ENCODE measurements at regions not wholly inside any gene's neighbourhood (a gene's known extent, or its start where the extent isn't known, plus 50 kb on each side); places are given as distances from the start of the nearest gene placed in this dataset.
A peak's percentile ranks its signal among the peaks of the same experiment; 100 is the strongest.

DNA sequence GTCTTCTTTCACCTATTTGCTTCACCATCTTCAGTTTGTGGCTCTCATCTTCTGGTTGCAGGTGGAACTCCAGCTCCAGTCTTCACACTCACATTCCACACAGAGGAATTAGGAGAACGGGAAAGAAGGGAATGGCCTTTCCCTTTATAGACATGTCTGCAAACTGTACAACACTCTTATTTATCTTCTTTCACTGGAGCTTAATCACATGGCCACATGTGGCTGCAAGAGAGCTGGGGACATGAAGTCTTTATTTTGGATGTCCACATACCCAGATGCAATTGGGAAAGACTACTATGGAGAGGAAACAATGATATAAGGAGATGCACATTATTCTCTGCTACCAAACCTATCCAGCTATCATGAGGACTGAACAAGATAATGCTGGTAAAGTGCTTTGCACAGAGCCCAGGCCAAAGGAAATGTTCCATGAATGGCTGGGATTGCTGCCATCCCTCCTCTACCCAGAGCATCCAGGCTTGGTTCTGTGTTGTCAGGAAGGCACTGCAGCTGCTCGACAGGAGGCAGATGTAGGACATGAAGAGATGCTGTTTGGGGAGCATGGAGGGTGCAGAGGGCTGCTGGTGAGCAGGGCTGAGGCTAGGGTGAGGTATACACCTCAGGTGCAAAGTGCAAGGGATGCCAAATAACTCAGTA lies 183.8 kb upstream of the TBX20 start:
- DNase-seq = no peak

DNA sequence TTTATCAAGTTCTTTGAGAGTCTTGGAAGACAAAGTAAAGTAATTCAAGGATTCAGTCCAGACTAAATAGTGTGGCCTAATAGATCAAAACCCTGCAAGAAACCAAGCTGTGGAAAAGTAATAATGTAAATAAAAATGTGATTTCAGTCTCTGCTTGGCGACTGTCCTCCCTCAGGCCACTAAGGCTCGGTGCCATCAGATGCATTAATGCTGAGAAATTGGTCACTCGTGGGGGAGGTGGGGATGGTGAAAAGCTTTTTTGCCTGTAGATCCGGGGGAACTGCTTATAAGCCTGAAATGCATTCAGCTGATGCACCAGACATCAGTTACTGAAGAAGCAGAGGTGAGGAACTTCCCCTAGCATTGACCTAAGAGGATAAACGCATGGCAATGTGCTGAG lies 182.6 kb upstream of the TBX20 start:
- no peak for DNase-seq

GRCh38 chr7:35430547-35431153 lies 176.8 kb upstream of the TBX20 start:
- no peak for DNase-seq

DNA sequence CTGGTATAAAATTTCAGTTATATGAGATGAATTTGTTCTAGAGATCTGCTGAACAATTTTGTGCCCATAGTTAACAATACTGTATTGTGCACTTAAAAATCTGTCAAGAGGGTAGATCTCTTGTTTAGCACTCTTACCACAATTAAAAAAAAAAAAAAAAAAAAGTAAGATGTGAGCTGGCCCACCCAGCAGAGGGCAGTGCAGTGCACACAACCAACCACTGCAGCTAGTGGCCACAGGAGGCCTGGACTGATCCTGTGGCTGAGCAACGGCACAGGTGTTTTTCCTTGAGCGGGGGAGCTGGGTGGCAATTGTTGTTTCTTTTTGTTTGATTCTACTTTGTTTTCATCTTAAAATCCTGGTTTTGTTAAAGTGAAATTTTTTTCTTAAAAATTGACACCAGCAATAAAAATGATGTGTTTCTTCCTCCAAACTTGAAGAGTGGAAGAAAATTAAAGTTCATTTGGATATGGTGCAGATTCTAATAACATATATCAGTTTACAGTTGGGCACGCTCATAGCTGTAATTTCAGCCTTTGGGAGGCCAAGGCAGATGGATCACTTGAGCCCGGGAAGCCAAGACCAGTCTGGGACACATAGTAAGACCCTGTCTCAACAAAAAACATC lies 171.1 kb upstream of the TBX20 start:
- DNase-seq = peak; percentile 30

GRCh38 chr7:35424440-35424839 lies 170.5 kb upstream of the TBX20 start:
- DNase-seq = no peak

- no peak for DNase-seq
Observed at GRCh38 chr7:35422715-35423114, 168.8 kb upstream of the TBX20 start.

DNA sequence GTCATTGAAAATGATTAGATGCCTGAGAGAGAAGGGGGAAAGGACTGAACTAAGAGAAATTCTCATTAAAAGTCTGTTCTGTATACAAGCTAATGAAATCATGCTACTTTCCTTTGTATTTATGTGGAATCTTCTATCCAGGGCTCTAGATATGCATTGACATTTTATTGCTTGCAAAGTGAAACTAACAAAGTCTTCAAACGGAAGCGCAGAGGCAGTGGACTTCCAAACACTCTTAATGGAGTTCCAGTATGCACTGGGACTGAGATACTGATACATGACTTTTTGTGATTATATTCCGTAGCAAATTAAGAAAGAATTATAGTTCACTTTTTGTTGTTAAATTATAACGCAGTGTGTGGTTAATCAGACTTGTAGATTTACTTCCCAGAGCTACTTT lies 166.8 kb upstream of the TBX20 start:
- DNase-seq = no peak

GRCh38 chr7:35419391-35419755 lies 165.5 kb upstream of the TBX20 start:
- DNase-seq = no peak

GRCh38 chr7:35418716-35419390 lies 165.0 kb upstream of the TBX20 start:
- no peak for DNase-seq

DNA sequence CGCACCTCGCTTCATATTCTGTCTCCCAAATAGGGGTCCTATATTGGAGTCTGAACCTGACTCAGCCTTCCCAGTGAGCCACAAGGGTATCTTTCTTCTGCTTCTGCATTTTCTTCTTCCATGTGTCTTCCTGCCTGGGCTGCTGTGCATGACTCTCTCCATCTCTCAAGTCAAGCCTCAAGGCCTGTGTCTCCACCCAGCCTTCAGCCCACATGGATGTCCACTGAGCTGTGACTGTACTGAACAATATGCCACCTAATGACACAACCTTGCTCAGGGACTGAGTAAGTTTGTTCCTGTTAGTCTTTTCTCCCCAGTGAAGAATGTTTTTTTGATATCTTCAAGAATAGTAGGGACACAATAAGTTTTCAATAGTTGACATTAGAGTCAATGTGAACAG lies 162.7 kb upstream of the TBX20 start:
- no peak for DNase-seq

- DNase-seq = no peak
Observed at GRCh38 chr7:35415411-35415822, 161.5 kb upstream of the TBX20 start.

- no peak for DNase-seq
Observed at GRCh38 chr7:35411331-35411730, 157.4 kb upstream of the TBX20 start.

DNA sequence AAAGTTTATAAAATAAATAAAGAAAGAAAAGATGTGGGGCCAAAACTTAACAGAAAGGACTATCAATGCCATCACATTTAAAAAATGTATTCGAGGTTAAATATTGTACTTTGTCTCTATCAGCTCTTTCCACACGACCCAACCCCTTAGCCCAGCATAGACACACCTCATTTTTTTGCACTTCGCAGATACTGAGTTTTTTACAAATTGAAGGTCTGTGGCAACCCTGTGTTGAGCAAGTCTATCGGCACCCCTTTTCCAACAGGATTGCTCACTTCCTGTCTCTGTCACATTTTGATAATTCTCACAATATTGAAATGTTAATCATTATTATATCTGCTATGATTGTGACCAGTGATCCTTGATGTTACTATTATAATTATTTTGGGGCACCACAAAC lies 151.6 kb upstream of the TBX20 start:
- DNase-seq = no peak

DNA sequence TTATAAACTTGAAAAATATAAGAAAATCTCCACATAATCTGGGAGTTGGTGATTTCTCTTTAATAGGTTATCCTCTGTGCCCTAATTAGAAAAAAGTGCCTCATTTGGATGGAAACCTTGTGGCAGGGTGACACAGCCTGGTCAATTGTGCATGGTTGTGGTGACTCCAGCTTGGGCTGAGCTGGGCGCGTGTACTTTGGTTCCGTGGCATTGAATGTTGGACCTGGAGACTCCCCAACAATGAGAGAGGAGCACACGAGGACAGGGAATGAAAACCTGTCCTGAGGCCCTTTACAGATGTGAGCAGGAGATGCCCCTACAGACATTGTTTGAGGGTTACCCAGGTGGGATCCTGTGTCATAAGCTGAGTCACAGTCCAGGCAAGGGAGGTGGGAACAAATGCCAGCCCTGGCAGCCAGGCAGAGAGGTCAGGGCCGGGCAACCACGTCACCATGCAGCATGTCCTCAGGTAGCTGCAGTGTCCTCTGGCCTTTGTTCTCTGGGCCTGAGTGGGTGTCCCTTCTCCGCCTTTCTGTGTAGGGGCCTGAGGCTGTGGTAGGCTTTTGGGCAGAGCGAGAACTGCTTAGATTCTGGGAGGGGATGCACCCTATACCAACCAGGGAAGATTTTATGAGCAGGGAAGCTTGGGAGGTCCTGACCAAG lies 147.4 kb upstream of the TBX20 start:
- DNase-seq = no peak

DNA sequence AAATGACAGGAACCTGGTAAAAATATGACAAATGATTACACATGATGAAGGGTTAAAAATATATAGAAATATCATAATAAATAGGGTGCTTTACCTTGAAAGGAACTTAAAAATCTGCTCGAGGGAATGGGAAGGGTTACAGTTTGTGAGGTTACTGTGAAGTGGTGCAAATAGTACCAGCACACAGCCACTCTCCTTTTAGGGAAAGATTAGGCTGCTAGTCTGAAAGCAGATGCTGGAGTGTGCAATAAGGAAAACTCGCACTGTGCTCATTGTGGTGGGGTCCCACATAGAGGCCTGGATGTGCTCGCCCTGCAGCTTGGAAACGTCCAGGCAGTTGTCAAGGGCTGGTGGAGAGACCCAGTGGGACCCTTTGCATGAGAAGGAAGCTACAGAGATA lies 145.9 kb upstream of the TBX20 start:
- DNase-seq = no peak

DNA sequence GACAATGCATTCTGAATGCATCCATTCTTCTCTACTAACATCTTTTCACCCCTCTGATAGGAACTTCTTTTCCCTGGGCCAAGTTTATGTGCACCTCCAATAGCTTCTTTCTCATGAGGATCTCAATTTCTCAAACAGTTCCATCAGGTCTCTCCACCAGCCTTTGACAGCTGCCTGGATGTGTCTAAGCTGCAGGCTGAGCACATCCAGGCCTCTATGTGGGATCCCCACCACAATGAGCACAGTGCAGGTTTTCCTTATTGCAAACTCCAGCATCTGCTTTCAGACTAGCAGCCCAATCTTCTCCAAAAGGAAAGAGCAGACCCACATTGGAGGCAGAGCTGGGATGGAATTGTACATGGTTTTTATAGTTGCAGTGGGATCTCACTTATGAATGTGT lies 145.3 kb upstream of the TBX20 start:
- DNase-seq = no peak

GRCh38 chr7:35398518-35398917 lies 144.6 kb upstream of the TBX20 start:
- no peak for DNase-seq

- DNase-seq = no peak
Observed at GRCh38 chr7:35390146-35390545, 136.2 kb upstream of the TBX20 start.

DNA sequence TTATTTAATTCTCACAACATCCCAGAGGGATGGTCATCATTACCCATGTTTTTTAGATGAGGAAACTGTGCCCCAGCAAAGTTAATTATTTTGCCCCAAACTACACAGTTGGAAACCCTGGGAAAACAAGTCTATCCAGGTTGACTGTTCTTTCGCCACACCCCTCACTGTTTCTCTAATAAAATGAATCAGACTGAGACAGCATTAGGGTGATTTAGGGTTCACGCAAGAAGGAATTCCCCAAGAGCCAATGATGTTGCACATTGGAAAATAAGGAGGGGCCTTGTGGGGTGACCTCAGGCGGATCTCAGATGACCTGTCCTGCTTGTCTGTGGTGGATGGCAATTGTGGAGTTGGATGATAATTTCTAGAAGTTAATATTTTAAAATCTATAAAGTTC lies 135.7 kb upstream of the TBX20 start:
- no peak for DNase-seq

DNA sequence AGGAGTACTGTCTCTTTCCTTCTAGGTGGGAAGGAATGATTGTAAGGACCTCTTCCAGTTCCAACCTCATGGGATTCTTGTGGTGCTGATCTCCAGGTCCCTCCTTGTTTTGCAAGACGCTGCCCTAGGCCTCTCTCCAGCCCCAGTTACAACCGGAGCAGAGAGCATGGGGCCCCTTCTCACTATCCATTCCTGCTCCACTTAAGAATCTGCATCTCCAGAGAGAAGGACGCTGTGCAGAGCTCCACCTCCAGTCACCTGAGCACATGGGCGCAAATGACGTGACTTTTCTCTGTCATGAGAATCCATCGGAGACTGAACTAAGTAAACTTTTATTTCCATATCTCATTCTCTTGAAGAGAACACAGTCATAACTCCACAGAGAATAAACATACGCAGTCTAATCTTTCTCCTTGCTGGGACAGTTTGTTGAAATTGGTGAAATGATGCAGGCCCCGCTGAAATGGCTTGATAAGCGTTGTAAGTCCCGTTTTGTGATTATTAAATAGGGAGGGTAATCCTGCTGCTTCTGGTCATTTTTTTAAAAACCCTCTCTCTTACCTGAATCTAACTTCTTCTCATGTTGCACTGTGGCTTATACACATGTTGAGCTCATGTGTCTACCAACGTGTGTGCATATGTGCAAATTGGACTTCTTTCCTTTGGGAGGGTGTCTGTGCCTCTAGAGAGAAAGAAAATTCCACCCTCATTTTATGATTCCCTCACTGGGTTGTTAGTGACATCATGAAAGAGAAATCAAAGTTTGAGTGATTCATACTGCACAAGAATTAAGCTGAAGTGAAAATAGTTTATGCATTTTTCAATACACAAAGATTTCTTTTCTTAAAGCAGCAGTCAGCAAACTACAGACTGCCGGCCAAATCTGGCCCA lies 133.2 kb upstream of the TBX20 start:
- DNase-seq = no peak

- no peak for DNase-seq
Observed at GRCh38 chr7:35386082-35386815, 132.3 kb upstream of the TBX20 start.

Data from CD4-positive, alpha-beta T cell treated with Interleukin-15 for 1 hour (primary cell).